HepG2 (cell line): ENCODE measurements at regions not wholly inside any gene's neighbourhood (a gene's known extent, or its start where the extent isn't known, plus 50 kb on each side); places are given as distances from the start of the nearest gene placed in this dataset.

Source experiments
- ATAC-seq: fragments of 200-7000 bp; cut with Tn5 transposase; 3 replicates; pipeline ENCODE4 v1.9.1; 2020; ENCODE audit warnings: mild to moderate bottlenecking, moderate library complexity
- BruUV-seq: library from RNA; stranded (reverse); fragments of 400-500 nt; replicated peaks from 2 replicates; lab custom pipeline; 2021; lab: Mats Ljungman, UMichigan
- CTCF ChIA-PET: fragments of 300-600 bp; formaldehyde crosslinking; extraction: SDS; loops from one replicate; lab custom pipeline; 2021; ENCODE audit warnings: low total read pairs, inconsistent platforms, low intra/inter-chr PET ratio; lab: Yijun Ruan, JAX
- POLR2A ChIA-PET: fragments of 350-600 bp; sonication (Branson Sonifier 250); formaldehyde crosslinking; loops from one replicate; lab custom pipeline; 2020; ENCODE audit warnings: antibody characterized with exemption, inconsistent platforms; lab: Yijun Ruan, JAX
- DNase-seq: peaks from one replicate; pipeline ENCODE4 v3.0.0-alpha.2; 2015; ENCODE audit warnings: low spot score
- FAIRE-seq: peaks from 3 replicates; lab custom pipeline; 2011; peaks lifted over from hg19 to GRCh38; lab: Jason Lieb, UNC
- H2AFZ ChIP-seq: one replicate; pipeline ENCODE4 v1.6.1; 2011; ENCODE audit warnings: low read length, inconsistent platforms
- H3K27ac ChIP-seq: fragments of 300-600 bp; 3 replicates; pipeline ENCODE4 v1.8.0; 2011; ENCODE audit warnings: mixed run types, mild to moderate bottlenecking, mixed read lengths, low read length, inconsistent platforms; ENCODE audit not compliant: insufficient read depth; ENCODE audit errors: extremely low read length
- H3K27me3 ChIP-seq, 2 experiments: fragments of 200-600 bp in 1 of 2; 2 replicates in 1 of 2; 3 replicates in 1 of 2; pipeline versions ENCODE4 v1.6.0 to v1.8.0; 2011; ENCODE audit warnings: low read length in 2 of 2, mild to moderate bottlenecking in 2 of 2, moderate library complexity in 2 of 2, inconsistent platforms in 1 of 2; ENCODE audit not compliant: insufficient read depth in 2 of 2, control insufficient read depth in 1 of 2
- H3K36me3 ChIP-seq, 2 experiments: fragments of 200-600 bp in 1 of 2; replicated peaks in 1 of 2; 2 replicates in 1 of 2; 3 replicates in 1 of 2; pipeline versions ENCODE4 v1.5.1 to v1.8.0; 2011; ENCODE audit warnings: low read length in 2 of 2, inconsistent platforms in 1 of 2; ENCODE audit not compliant: insufficient read depth in 2 of 2, control insufficient read depth in 1 of 2
- H3K4me1 ChIP-seq: 2 replicates; pipeline ENCODE4 v1.5.1; 2012; ENCODE audit warnings: low read length, inconsistent platforms; ENCODE audit not compliant: insufficient read depth
- H3K4me2 ChIP-seq: 2 replicates; pipeline ENCODE4 v1.6.0; 2011; ENCODE audit warnings: low read depth, low read length, inconsistent platforms
- H3K4me3 ChIP-seq, 3 experiments: fragments of 200-600 bp in 1 of 3; sonication (generic), shearing (Covaris generic) in 1 of 3; replicated peaks in 1 of 3; 2 replicates each; pipeline ENCODE4 v1.5.1; 2011 to 2016; ENCODE audit warnings: low read length in 3 of 3, inconsistent platforms in 2 of 3, low read depth in 2 of 3, mild to moderate bottlenecking in 2 of 3, control low read depth in 1 of 3, mixed read lengths in 1 of 3; ENCODE audit not compliant: insufficient read depth in 1 of 3
- H3K79me2 ChIP-seq: one replicate; pipeline ENCODE4 v1.6.1; 2011; ENCODE audit warnings: low read length, inconsistent platforms; ENCODE audit not compliant: insufficient read depth
- H3K9ac ChIP-seq: 2 replicates; pipeline ENCODE4 v1.6.0; 2011; ENCODE audit warnings: mild to moderate bottlenecking, low read depth, low read length, inconsistent platforms; ENCODE audit not compliant: insufficient read depth
- H3K9me3 ChIP-seq: 2 replicates; pipeline ENCODE4 v1.5.1; 2012; ENCODE audit warnings: mild to moderate bottlenecking, low read length
- H4K20me1 ChIP-seq: 2 replicates; pipeline ENCODE4 v1.6.0; 2011; ENCODE audit warnings: inconsistent platforms, mild to moderate bottlenecking, low read length, moderate library complexity; ENCODE audit not compliant: insufficient read depth
- GRHL1 ChIP-seq: sonication (generic); formaldehyde crosslinking; conservative IDR thresholded peaks from 2 replicates; pipeline ENCODE4 v1.8.0; 2022; ENCODE audit warnings: missing genetic modification reagents
- HNRNPLL ChIP-seq: fragments of 200-400 bp; formaldehyde crosslinking; IDR thresholded peaks from 2 replicates; pipeline ENCODE4 v1.6.1; 2017; ENCODE audit warnings: mild to moderate bottlenecking, low read depth, low read length; ENCODE audit not compliant: poor library complexity, severe bottlenecking
- MAFK ChIP-seq, 2 experiments: IDR thresholded peaks in 1 of 2; conservative IDR thresholded peaks in 1 of 2; 2 replicates each; pipeline ENCODE4 v1.6.1; 2011; ENCODE audit warnings: improper control_type of control experiment in 2 of 2, low read length in 2 of 2
- MIXL1 ChIP-seq: IDR thresholded peaks from 2 replicates; pipeline ENCODE4 v1.6.1; 2016
- NFE2L2 ChIP-seq: fragments of 150-350 bp; IDR thresholded peaks from 2 replicates; pipeline ENCODE4 v1.6.1; 2014; ENCODE audit warnings: low read length
- REPIN1 ChIP-seq: sonication (generic); formaldehyde crosslinking; IDR thresholded peaks from 2 replicates; pipeline ENCODE4 v1.8.0; 2022; ENCODE audit warnings: missing genetic modification reagents, low read depth, mild to moderate bottlenecking, borderline replicate concordance
- RFX5 ChIP-seq: IDR thresholded peaks from 2 replicates; pipeline ENCODE4 v1.6.1; 2011; ENCODE audit warnings: low read depth, low read length, improper control_type of control experiment
- RFXANK ChIP-seq: IDR thresholded peaks from 2 replicates; pipeline ENCODE4 v1.6.1; 2016
- SNRNP70 ChIP-seq: fragments of 200-400 bp; formaldehyde crosslinking; IDR thresholded peaks from 2 replicates; pipeline ENCODE4 v1.6.1; 2017; ENCODE audit warnings: mild to moderate bottlenecking, low read depth, low read length, moderate library complexity
- SP1 ChIP-seq, 2 experiments: fragments of 450-650 bp in 1 of 2; sonication (generic) in 1 of 2; formaldehyde crosslinking in 1 of 2; IDR thresholded peaks; 2 replicates each; pipeline versions ENCODE4 v1.4.0 to v1.6.1; 2016 to 2020; ENCODE audit warnings: missing genetic modification reagents in 1 of 2
- ZBTB10 ChIP-seq: sonication (generic); formaldehyde crosslinking; IDR thresholded peaks from 2 replicates; pipeline ENCODE4 v1.4.0; 2020; ENCODE audit warnings: missing genetic modification reagents, borderline replicate concordance
- ZBTB46 ChIP-seq: sonication (generic); formaldehyde crosslinking; IDR thresholded peaks from 2 replicates; pipeline ENCODE4 v1.4.0; 2020; ENCODE audit warnings: mild to moderate bottlenecking, missing genetic modification reagents, borderline replicate concordance
- ZNF264 ChIP-seq: sonication (generic); formaldehyde crosslinking; IDR thresholded peaks from 2 replicates; pipeline ENCODE4 v1.4.0; 2020; ENCODE audit warnings: missing genetic modification reagents
- WGBS: methylation state at CpG from one replicate; pipeline ENCODE4 v1.1.6; 2017; ENCODE audit warnings: low lambda C conversion rate; 5-methylcytosine and 5-hydroxymethylcytosine counted together
- in situ Hi-C: cut with HindIII; loops from 2 replicates; pipeline ENCODE4 v1.10.0; 2017; ENCODE audit warnings: low pct_unique_long_range_greater_than_20kb; ENCODE audit not compliant: extremely low pct_ligation_motif_present
- intact Hi-C: fragments of 100-400 bp; cut with micrococcal nuclease; formaldehyde crosslinking; loops from one replicate; pipeline ENCODE4 v1.10.0; 2022; ENCODE audit not compliant: unreplicated experiment
- TF ChIP-seq, protein P1 (sequence below): IDR thresholded peaks from 2 replicates; pipeline ENCODE4 v1.6.1; 2016; ENCODE audit warnings: control low read depth
- TF ChIP-seq, protein P2 (sequence below): sonication (generic); IDR thresholded peaks from 2 replicates; pipeline ENCODE4 v1.6.1; 2016; ENCODE audit warnings: low read depth, borderline replicate concordance
- TF ChIP-seq, protein P3 (sequence below): sonication (generic); formaldehyde crosslinking; IDR thresholded peaks from 2 replicates; pipeline ENCODE4 v1.4.0; 2020; ENCODE audit warnings: mild to moderate bottlenecking, missing genetic modification reagents

DNA sequence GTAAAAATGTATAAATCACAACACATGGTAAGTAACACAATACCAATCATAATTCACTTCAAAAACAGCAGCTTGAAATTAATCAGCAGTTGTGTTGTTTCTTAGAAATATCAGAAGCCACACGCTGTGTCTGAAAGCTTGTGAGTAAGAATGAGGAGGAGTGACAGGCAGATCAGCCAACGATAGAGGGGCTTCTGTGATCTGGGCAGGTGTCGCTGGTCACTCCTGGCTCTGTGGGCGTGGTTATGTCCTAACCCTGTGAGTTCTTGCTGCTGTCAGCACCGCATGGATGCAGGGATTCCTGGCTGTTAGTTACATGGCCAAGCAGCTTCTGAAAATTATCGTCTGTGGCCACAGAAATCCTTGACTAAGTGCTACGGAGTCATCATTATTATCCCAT lies 123.4 kb downstream of the SLC25A47 start:
- ATAC-seq (no peak), FAIRE-seq (no peak), DNase-seq (no peak)
- Histone ChIP-seq H3K27ac (no peak overlapping the region), H3K4me3 (no peak overlapping the region), H3K27me3 (no peaks in the 10 kb centered on the region), H4K20me1 (no peaks in the 10 kb centered on the region), H3K36me3 (no peaks in the 10 kb centered on the region; a peak in 1 of 5 replicates), H2AFZ (no peak overlapping the region), H3K9me3 (no peaks in the 10 kb centered on the region), H3K9ac (no peak overlapping the region), H3K4me1 (no peaks in the 10 kb centered on the region), H3K4me2 (no peak overlapping the region), H3K79me2 (no peaks in the 10 kb centered on the region)
- in situ Hi-C loops, result no loop called here
- ChIA-PET CTCF (no interaction called here), POLR2A (no interaction called here)
- no TSS peak for BruUV-seq
- WGBS, result 78% methylated on average over 5 of the region's 7 CpGs
- intact Hi-C loops, result no loop called here
- TF ChIP-seq NFE2L2, result no peak
- no peak for TF ChIP-seq RFX5
- TF ChIP-seq ZNF264 (CRISPR knock-in tag), result no peak
- no peak for TF ChIP-seq SP1 (IDR thresholded peaks at IDR 0.05)
- no peak for TF ChIP-seq SP1 (CRISPR knock-in tag; IDR thresholded peaks at IDR 0.05)
- no peak for TF ChIP-seq ZBTB46 (CRISPR knock-in tag)
- TF ChIP-seq, protein P1, sequence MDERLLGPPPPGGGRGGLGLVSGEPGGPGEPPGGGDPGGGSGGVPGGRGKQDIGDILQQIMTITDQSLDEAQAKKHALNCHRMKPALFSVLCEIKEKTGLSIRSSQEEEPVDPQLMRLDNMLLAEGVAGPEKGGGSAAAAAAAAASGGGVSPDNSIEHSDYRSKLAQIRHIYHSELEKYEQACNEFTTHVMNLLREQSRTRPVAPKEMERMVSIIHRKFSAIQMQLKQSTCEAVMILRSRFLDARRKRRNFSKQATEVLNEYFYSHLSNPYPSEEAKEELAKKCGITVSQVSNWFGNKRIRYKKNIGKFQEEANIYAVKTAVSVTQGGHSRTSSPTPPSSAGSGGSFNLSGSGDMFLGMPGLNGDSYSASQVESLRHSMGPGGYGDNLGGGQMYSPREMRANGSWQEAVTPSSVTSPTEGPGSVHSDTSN (CRISPR knock-in tag), result no peak
- TF ChIP-seq, protein P2, sequence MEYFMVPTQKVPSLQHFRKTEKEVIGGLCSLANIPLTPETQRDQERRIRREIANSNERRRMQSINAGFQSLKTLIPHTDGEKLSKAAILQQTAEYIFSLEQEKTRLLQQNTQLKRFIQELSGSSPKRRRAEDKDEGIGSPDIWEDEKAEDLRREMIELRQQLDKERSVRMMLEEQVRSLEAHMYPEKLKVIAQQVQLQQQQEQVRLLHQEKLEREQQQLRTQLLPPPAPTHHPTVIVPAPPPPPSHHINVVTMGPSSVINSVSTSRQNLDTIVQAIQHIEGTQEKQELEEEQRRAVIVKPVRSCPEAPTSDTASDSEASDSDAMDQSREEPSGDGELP, result no peak
- no peak for TF ChIP-seq HNRNPLL
- TF ChIP-seq ZBTB10 (CRISPR knock-in tag), result no peak
- TF ChIP-seq MIXL1 (CRISPR knock-in tag), result no peak
- TF ChIP-seq MAFK (conservative IDR thresholded peaks at IDR 0.05 in 1 of 2, IDR thresholded peaks at IDR 0.05 in 1 of 2; ENCODE audit: low read length in 2 of 2), result no peak
- no peak for TF ChIP-seq SNRNP70
- no peak for TF ChIP-seq RFXANK (CRISPR knock-in tag)
- no peak for TF ChIP-seq REPIN1 (CRISPR knock-in tag)
- no peak for TF ChIP-seq GRHL1
- TF ChIP-seq, protein P3, sequence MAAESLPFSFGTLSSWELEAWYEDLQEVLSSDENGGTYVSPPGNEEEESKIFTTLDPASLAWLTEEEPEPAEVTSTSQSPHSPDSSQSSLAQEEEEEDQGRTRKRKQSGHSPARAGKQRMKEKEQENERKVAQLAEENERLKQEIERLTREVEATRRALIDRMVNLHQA (CRISPR knock-in tag), result no peak
